ENCODE measurements at regions not wholly inside any gene's neighbourhood (a gene's known extent, or its start where the extent isn't known, plus 50 kb on each side); places are given as distances from the start of the nearest gene placed in this dataset.
"Not testable (repeated sequence)": the region's sequence is repeated elsewhere in the genome, so short reads cannot be mapped to it uniquely, and the experiment has no call there.

DNA sequence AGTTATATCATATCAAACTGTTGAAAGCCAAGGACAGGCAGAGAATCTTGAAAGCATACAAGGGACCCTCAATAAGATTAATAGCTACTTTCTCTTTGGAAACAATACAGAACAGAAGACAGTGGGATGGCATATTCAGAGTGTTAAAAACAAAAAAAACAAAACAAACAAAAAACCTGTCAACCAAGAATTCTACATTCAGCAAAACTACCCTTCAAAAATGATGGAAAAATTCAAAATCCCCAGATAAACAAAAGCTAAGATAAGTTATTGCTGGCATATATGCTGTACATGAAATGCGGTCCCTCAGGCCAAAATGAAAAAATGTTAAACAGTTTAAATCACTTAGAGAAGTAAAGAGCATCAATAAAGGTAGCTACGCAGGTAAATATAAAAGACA, 425.1 kb downstream of the ACTL7B start:
- no peak for DNase-seq (ENCODE audit: low spot score)
- in situ Hi-C loops (cut with MboI; ENCODE audit: low pct_unique_long_range_greater_than_20kb, low sequenced_read_pairs, unreplicated experiment) = no loop called here
- TF ChIP-seq, protein P1, sequence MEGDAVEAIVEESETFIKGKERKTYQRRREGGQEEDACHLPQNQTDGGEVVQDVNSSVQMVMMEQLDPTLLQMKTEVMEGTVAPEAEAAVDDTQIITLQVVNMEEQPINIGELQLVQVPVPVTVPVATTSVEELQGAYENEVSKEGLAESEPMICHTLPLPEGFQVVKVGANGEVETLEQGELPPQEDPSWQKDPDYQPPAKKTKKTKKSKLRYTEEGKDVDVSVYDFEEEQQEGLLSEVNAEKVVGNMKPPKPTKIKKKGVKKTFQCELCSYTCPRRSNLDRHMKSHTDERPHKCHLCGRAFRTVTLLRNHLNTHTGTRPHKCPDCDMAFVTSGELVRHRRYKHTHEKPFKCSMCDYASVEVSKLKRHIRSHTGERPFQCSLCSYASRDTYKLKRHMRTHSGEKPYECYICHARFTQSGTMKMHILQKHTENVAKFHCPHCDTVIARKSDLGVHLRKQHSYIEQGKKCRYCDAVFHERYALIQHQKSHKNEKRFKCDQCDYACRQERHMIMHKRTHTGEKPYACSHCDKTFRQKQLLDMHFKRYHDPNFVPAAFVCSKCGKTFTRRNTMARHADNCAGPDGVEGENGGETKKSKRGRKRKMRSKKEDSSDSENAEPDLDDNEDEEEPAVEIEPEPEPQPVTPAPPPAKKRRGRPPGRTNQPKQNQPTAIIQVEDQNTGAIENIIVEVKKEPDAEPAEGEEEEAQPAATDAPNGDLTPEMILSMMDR (IDR thresholded peaks at IDR 0.05; ENCODE audit: extremely low read depth, insufficient read depth, missing control alignments) = no peak

DNA sequence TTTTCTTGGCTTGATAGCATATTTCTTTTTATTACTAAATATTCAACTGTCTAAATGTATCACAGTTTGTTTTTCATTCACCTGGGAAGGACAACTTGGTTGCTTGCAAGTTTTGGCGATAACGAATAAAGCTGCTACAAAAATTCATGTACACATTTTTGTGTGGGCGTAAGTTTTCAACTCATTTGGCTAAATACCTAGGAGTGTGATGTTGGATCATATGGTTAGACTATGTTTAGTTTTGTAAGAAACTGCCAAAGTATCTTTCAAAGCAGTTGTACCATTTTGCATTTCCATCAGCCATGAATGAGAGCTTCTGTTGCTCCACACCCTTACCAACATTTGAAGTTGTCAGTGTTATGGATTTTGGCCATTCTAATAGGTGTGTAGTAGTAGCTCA, 428.0 kb downstream of the ACTL7B start:
- in situ Hi-C loops (cut with MboI; ENCODE audit: low pct_unique_long_range_greater_than_20kb, low sequenced_read_pairs, unreplicated experiment) = no loop called here
- DNase-seq (ENCODE audit: low spot score) = no peak
- TF ChIP-seq, protein P1 (IDR thresholded peaks at IDR 0.05; ENCODE audit: extremely low read depth, insufficient read depth, missing control alignments) = no peak

DNA sequence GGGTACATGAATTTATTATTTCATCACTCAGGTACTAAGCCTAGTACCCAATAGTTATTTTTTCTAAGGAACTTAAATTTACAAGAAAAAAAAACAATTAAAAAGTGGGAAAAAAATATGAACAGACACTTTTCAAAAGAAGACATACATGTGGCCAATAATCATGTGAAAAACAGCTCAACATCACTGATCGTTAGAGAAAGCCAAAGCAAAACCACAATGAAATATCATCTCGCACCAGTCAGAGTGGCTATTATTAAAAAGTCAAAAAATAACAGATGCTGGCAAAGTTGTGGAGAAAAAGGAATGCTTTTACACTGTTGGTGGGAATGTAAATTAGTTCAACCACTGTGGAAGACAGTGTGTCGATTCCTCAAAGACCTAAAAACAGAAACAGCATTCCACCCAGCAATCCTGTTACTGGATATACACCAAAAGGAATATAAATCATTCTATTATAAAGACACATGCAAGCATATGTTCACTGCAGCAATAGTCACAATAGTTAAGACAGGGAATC, 429.3 kb downstream of the ACTL7B start:
- in situ Hi-C loops (cut with MboI; ENCODE audit: low pct_unique_long_range_greater_than_20kb, low sequenced_read_pairs, unreplicated experiment); DNase-seq (ENCODE audit: low spot score): not testable (repeated sequence)

DNA sequence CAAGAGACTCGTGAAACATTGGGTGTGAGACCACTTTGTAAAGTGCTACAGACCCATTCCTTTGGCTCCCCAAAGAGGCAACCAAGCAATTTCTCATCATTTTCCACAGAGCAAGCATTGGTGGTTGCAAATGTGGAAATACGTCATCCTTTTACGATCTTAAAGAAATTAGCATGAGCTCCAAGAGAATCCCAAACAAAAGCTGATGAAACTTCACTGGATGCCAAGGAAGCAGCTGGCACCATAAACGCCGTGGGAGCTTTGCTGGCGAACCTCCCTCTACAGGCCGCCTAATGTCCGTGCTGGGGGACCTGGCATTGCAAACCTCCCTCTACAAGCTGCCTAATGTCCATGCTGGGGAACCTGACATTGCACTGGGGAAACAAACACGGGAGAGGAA, 432.4 kb downstream of the ACTL7B start:
- TF ChIP-seq, protein P1 (IDR thresholded peaks at IDR 0.05; ENCODE audit: extremely low read depth, insufficient read depth, missing control alignments) = no peak
- DNase-seq (ENCODE audit: low spot score) = no peak
- in situ Hi-C loops (cut with MboI; ENCODE audit: low pct_unique_long_range_greater_than_20kb, low sequenced_read_pairs, unreplicated experiment) = no loop called here

DNA sequence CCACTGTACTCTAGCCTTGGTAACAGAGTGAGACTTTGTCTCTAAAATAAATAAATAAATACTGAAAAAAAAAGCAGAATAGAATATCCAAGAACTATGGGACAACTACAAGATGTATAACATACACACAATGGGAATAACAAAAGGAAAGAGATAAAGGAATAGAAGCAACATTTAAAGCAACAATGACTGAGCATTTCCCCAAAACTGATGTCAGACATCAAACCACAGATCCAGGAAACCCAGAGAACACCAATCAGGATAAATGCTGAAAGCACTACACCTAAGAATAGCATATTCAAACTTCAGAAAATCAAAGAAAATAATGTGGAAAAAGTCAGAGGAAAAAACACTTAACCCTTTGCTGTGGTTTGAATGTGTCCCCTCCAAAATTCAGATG, 436.4 kb downstream of the ACTL7B start:
- DNase-seq (ENCODE audit: low spot score) = no peak
- in situ Hi-C loops (cut with MboI; ENCODE audit: low pct_unique_long_range_greater_than_20kb, low sequenced_read_pairs, unreplicated experiment) = no loop called here
- TF ChIP-seq, protein P1 (IDR thresholded peaks at IDR 0.05; ENCODE audit: extremely low read depth, insufficient read depth, missing control alignments) = no peak

DNA sequence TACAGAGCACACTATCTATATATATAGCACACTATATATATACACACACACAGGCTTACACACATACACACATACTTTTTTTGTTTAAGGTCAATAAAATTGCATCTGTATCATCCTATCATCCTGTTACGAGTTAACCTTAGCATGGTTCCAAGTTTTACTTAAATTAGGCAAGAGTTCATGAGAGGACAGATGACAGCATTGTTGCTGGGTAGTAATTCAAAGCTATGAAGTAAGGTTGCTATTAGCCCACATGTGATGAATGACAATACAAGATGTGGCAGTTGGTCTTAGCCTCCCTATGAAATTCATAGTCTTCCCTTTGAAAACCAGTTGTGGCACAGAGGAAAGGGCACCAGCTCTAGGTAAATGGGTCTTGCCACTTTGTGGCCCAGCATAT, 438.1 kb downstream of the ACTL7B start:
- in situ Hi-C loops (cut with MboI; ENCODE audit: low pct_unique_long_range_greater_than_20kb, low sequenced_read_pairs, unreplicated experiment) = no loop called here
- no peak for DNase-seq (ENCODE audit: low spot score)
- TF ChIP-seq, protein P1 (IDR thresholded peaks at IDR 0.05; ENCODE audit: extremely low read depth, insufficient read depth, missing control alignments) = no peak

DNA sequence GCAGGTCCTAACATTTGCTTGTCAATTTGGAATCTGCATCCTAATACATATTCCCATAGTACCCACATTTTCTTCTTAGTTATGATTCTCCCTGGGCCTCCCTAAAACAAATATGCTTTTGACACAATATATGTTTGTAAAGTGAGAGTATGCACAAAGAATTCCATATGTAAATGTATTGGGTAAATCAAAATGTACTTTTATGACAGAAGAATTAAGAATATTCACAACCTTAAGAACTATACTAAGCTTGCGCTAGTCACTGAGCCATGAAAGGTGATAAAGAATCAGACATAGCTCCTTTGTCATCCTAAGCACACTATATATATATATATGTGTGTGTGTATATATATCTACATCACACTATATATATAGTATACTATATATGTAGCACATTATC, 438.5 kb downstream of the ACTL7B start:
- DNase-seq (ENCODE audit: low spot score) = no peak
- TF ChIP-seq, protein P1 (IDR thresholded peaks at IDR 0.05; ENCODE audit: extremely low read depth, insufficient read depth, missing control alignments) = no peak
- in situ Hi-C loops (cut with MboI; ENCODE audit: low pct_unique_long_range_greater_than_20kb, low sequenced_read_pairs, unreplicated experiment) = no loop called here
